Esophagus (tissue), 2 donors: ENCODE measurements at regions not wholly inside any gene's neighbourhood (a gene's known extent, or its start where the extent isn't known, plus 50 kb on each side); places are given as distances from the start of the nearest gene placed in this dataset.

ENCODE experiments used
- H3K27ac ChIP-seq, 2 donors: one replicate each; pipeline ENCODE4 v1.5.1; 2013; ENCODE audit warnings: low read depth in 2 of 2, mild to moderate bottlenecking in 2 of 2, inconsistent platforms in 1 of 2, low read length in 1 of 2, moderate library complexity in 1 of 2
- H3K27me3 ChIP-seq, 2 donors: one replicate each; pipeline ENCODE4 v1.6.1; 2013; ENCODE audit warnings: low read length in 2 of 2, control low read depth in 1 of 2, mild to moderate bottlenecking in 1 of 2; ENCODE audit not compliant: insufficient read depth in 2 of 2, control insufficient read depth in 1 of 2
- H3K36me3 ChIP-seq, 2 donors: one replicate each; pipeline ENCODE4 v1.6.1; 2013; ENCODE audit warnings: low read length in 1 of 2; ENCODE audit not compliant: control insufficient read depth in 2 of 2, insufficient read depth in 2 of 2
- H3K4me1 ChIP-seq, 2 donors: one replicate each; pipeline ENCODE4 v1.6.1; 2013; ENCODE audit warnings: low read length in 1 of 2; ENCODE audit not compliant: control insufficient read depth in 2 of 2, insufficient read depth in 2 of 2
- H3K4me3 ChIP-seq, 2 donors: one replicate each; pipeline ENCODE4 v1.5.1; 2013; ENCODE audit warnings: low read length in 2 of 2, mild to moderate bottlenecking in 2 of 2, low read depth in 1 of 2, moderate library complexity in 1 of 2
- H3K9me3 ChIP-seq, 2 donors: one replicate each; pipeline ENCODE4 v1.6.1; 2013; ENCODE audit warnings: mild to moderate bottlenecking in 2 of 2, low read depth in 1 of 2, low read length in 1 of 2, moderate library complexity in 1 of 2; ENCODE audit not compliant: control insufficient read depth in 2 of 2, insufficient read depth in 1 of 2
- WGBS, 2 donors: extraction: QIAGEN DNeasy Blood & Tissue Kit; methylation state at CpG; one replicate each; pipeline ENCODE4 v1.1.7; 2013; 5-methylcytosine and 5-hydroxymethylcytosine counted together
- donor health status: healthy with polysubstance abuse.
- donor health status: Bipolar disorder and iron deficiency.

DNA sequence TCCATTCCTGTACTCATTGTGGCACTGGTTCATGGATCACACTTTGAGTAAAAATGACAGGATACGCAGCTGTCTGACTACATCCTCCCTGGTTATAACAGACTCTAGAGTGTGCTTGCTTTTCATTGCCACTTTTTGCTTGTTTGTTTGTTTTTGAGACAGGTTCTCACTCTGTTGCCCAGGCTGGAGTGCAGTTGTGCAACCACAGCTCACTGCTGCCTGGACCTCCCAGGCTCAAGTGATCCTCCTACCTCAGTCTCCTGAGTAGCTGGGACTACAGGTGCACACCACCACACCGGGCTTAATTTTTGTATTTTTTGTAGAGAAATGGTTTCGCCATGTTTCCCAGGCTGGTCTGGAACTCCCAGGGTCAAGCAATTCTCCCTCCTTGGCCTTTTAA is 89.3 kb upstream of the ROBO2 start:
- Histone ChIP-seq H3K4me3 (no peak overlapping the region), H3K4me1 (no peaks in the 10 kb centered on the region), H3K36me3 (no peaks in the 10 kb centered on the region), H3K27me3 (no peaks in the 10 kb centered on the region), H3K27ac (no peak overlapping the region), H3K9me3 (no peaks in the 10 kb centered on the region)
- WGBS, 2 donors: 89 to 95% methylated on average over 3 of the region's 3 CpGs

DNA sequence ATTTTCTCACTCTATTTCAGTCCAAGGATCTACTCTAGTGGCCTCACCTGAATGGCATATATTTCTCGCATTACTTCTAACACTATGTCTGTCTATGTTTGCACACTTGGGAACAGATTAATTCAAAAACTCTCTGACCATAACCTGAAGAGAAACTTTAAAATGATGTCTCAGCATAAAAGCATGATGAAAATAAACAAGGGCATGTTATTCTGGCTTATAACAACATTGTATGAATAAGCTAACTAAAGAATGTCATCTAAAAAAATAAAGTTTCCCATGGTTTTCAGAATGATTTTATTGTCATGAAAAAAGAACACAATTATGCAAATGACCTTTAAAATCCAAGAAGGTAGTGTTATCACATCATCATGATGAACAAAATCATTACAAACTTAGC is 85.5 kb upstream of the ROBO2 start:
- Histone ChIP-seq H3K27me3 (no peaks in the 10 kb centered on the region), H3K36me3 (no peaks in the 10 kb centered on the region), H3K4me3 (no peak overlapping the region), H3K4me1 (no peaks in the 10 kb centered on the region), H3K9me3 (no peaks in the 10 kb centered on the region), H3K27ac (no peak overlapping the region)
- WGBS, 2 donors: 91 to 94% methylated on average over 1 of the region's 1 CpG

DNA sequence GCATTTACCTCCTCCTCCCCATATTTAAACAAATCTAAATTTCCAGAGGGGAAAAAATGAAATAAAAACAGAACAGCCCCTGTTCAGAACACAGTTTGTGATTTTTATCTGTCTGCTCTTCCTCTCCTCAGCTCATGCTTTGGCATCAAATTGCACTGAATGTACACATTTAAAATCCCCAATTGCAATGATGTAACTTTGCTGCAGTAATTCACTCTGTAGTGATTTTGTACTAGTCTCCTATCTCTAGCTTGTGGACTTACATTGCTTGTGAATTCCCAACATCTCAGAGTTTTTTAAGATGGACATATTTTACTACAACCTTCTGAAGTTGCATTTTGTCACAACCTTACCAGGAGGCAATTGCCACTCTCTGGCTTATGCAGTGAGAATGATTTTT is 81.6 kb upstream of the ROBO2 start:
- no peak overlapping the region for H3K27ac ChIP-seq
- H3K27me3 ChIP-seq: no peaks in the 10 kb centered on the region
- H3K36me3 ChIP-seq: no peaks in the 10 kb centered on the region
- H3K4me3 ChIP-seq: no peak overlapping the region
- no peaks in the 10 kb centered on the region for H3K4me1 ChIP-seq
- H3K9me3 ChIP-seq: no peaks in the 10 kb centered on the region

DNA sequence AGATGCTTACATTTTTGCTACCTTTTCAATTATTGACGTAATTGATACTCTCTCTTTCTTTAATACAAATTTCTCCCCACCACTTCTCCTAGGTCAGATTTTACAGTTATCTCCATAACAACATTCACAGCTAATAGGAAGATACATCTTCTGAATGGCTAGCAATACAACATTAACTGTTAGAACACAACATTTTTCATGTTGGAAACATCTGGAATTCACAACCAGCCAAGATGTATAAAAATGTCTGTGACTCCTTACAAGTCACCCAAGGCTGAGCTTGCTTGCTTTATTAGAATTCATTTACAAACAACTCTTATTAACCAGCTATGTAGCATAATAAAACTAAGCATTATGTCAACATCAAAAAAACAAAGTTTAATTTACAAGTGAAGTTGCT is 81.0 kb upstream of the ROBO2 start:
- Histone ChIP-seq H3K27ac (no peak overlapping the region), H3K4me1 (no peaks in the 10 kb centered on the region)
- WGBS, 2 donors: 85 to 91% methylated on average over 1 of the region's 1 CpG

DNA sequence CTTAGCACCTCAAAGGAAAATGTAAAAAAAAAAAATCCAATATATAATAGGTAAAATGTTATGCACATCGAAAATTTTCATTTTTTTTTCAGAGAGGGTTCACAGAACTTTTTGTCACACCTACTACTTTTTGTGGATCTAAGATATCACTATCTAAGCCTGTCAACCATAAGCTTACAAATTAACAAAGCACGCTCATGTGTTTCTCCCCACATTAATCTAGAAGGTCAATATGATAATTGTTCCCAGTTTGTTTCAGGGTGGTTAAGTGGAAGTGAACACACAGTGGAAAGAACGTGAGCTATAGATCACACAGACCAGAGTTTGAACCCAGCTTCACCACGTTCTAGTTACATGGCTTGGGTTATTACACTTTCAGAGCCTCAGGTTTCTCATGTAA is 78.6 kb upstream of the ROBO2 start:
- Histone ChIP-seq H3K36me3 (no peaks in the 10 kb centered on the region), H3K4me3 (no peak overlapping the region), H3K27me3 (no peaks in the 10 kb centered on the region), H3K27ac (no peak overlapping the region), H3K4me1 (no peaks in the 10 kb centered on the region), H3K9me3 (no peaks in the 10 kb centered on the region)
- 65 to 76% methylated on average over 4 of the region's 4 CpGs for WGBS, 2 donors

More for the DNA sequence above, 81.0 kb upstream of the ROBO2 start:
- H3K4me3 ChIP-seq: no peak overlapping the region
- no peaks in the 10 kb centered on the region for H3K9me3 ChIP-seq
- H3K36me3 ChIP-seq: no peaks in the 10 kb centered on the region
- no peaks in the 10 kb centered on the region for H3K27me3 ChIP-seq

DNA sequence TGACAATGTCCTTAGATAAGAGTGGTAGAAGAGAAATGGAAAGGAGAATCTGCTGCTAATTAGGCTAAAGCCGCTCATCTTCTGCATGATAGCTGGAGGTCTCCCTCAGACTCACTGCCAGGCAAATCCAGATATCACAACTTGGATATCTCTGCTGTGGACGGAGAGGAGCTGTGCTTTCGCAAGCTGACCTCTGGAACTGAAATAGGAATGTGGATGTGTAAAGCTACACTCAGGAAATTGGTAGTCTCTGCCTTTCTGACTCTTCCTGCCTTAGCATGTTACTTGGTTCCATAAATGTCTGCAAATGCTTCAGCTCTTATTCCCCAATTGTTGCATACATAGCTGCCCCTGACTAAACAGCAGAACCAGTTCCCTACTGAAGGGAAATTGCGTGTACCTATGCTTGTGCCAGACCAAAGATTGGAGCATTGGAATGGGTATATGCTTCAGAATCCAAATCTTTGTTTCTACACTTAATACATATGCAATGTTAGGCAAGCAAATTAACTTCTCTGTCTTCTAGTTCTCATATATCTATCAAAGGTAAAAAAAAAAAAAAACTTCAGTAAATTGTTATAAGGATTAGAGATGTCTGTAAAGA is 74.7 kb upstream of the ROBO2 start:
- H3K4me1 ChIP-seq: no peaks in the 10 kb centered on the region
- no peaks in the 10 kb centered on the region for H3K36me3 ChIP-seq
- H3K27me3 ChIP-seq: no peaks in the 10 kb centered on the region
- 86 to 87% methylated on average over 4 of the region's 4 CpGs for WGBS, 2 donors
- no peak overlapping the region for H3K4me3 ChIP-seq
- H3K27ac ChIP-seq: no peak overlapping the region
- no peaks in the 10 kb centered on the region for H3K9me3 ChIP-seq

DNA sequence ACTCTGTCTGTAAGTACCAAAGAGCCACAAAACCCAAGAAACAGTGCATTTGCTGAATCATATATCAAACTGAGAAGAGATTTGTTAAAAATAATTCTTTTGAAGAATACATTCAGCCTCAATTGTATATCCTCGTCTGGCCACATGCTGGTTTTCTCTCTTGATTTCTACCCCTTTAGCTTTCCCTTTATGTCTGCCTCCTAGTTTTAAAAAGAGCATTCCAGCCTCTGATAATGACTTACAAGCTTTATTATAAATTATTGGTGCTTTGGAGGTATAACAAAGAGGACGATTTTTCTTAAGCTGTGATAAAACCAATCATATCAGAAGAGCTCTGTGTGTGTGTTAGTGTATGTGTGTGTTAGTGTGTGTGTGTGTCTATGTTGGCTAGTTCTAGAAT is 70.4 kb upstream of the ROBO2 start:
- Histone ChIP-seq H3K4me3 (no peak overlapping the region), H3K36me3 (no peaks in the 10 kb centered on the region), H3K4me1 (no peaks in the 10 kb centered on the region), H3K27me3 (no peaks in the 10 kb centered on the region), H3K9me3 (no peaks in the 10 kb centered on the region), H3K27ac (no peak overlapping the region)
- 63 to 69% methylated on average over 2 of the region's 2 CpGs for WGBS, 2 donors

DNA sequence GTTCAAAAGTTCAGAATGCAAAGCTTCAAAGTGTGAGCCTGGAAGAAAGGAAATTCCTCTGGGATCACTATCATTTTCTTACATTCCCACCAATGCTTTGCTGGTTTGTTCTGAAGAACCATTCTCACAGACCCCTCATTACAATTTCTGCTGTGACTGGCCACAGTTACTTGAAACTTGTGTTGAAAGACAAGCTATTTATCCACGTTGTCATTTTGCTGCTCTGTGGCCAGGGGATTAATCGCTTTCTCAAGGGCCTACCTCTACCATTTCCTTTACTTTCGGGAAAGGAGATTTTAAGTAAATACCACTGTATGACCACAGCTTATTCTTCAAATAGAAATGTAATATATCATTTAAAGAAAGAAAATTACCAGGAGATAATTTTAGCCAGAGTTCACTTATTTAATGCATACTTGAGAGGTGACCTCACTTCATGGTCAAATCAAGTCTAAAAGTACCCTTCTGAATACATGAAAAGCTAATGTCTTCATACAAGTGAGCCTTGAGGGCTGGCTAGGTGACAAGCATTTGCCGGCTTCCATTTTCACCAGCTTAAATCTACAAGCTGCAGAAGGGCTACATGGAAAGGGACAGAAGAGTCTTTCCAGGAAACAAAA is 69.8 kb upstream of the ROBO2 start:
- Histone ChIP-seq H3K4me3 (no peak overlapping the region), H3K9me3 (no peaks in the 10 kb centered on the region), H3K27me3 (no peaks in the 10 kb centered on the region), H3K36me3 (no peaks in the 10 kb centered on the region), H3K27ac (no peak overlapping the region), H3K4me1 (no peaks in the 10 kb centered on the region)
- WGBS, 2 donors: 73 to 74% methylated on average over 4 of the region's 4 CpGs

DNA sequence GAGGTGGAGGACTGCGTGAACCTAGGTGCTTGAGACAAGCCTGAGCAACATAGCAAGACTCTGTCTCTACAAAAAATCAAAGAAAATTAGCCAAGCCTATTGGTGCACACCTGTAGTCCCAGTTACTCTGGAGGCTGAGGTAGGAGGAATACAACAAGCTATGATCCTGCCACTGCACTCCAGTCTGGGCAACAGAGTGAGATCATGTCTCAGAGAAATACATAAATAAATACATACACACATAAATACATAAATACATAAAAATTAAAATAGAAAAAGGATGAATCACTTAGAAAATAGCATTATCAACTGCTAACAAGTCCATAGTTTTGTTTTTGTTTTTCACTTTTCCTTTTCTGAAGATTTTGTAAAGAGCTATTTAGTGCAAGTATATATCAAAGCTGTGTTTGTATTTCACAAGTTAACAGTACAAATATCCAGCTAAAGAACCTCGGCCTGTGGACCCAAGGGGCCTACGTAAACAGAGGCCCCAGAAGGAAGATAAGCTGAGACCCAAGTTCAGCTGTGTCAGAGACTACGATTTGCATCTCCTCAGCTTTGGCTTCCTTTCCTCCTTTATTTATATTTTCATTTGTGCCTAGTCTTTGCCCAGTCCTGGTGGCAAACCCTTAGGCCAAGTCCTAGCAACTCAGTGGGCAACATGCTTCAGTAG is 67.1 kb upstream of the ROBO2 start:
- Histone ChIP-seq H3K27me3 (no peaks in the 10 kb centered on the region), H3K27ac (no peak overlapping the region), H3K4me1 (no peaks in the 10 kb centered on the region), H3K4me3 (no peak overlapping the region), H3K36me3 (no peaks in the 10 kb centered on the region), H3K9me3 (no peaks in the 10 kb centered on the region)
- 63 to 65% methylated on average over 4 of the region's 4 CpGs for WGBS, 2 donors

DNA sequence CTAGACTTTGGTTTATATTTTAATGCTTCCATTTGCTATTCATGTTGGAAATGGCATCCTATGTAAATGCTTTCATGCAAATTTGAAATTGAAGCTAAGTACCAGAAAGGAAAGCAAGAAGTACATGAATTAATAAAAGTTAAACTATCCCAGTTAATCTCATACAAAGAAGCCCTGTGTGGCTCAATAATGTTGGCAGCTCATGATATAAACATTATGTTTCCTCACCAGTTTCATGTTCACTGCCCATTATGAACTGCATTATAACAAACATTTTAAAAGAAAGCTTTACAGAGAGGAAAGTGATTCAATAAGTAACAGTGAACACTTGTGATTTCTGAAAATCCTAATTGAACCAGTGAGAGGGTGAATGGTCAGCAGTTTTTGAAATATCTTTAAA is 62.9 kb upstream of the ROBO2 start:
- Histone ChIP-seq H3K4me1 (no peaks in the 10 kb centered on the region), H3K27me3 (no peaks in the 10 kb centered on the region), H3K27ac (no peak overlapping the region), H3K36me3 (no peaks in the 10 kb centered on the region), H3K9me3 (no peaks in the 10 kb centered on the region), H3K4me3 (no peak overlapping the region)
